ENCODE measurements at regions not wholly inside any gene's neighbourhood (a gene's known extent, or its start where the extent isn't known, plus 50 kb on each side); places are given as distances from the start of the nearest gene placed in this dataset.

DNA sequence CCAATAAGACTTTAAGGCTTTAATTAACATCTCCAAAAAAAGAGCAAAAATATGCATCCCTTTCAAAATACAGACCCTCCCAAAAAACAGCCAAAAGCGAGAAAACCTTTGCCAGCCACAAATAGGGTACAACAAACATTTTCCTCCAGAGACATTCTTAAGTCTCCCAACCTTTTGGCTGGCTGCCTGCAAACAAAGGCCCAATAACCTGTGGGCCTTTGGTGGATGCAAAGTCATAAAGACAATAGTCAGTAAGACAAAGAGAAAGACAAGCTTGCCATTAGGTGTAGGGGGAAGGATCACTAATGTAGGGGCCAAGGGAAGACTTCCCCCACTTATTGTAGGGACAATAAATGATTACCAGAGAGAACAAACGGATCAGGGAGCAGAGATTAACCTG, 215.5 kb upstream of the ZFP42 start:
- no peaks in the 10 kb centered on the region for H3K27me3 ChIP-seq (ENCODE audit: control insufficient read depth, insufficient read depth, low read length)
- intact Hi-C loops (cut with DNase I) = no loop called here
- DNase-seq (no peak), FAIRE-seq (no peak)
- no peak overlapping the region for H3K4me3 ChIP-seq (ENCODE audit: low read length in 3 of 3)
- H3K36me3 ChIP-seq (ENCODE audit: control insufficient read depth in 2 of 3, insufficient read depth in 3 of 3, low read length in 3 of 3) = no peaks in the 10 kb centered on the region
- TF ChIP-seq, protein P1, sequence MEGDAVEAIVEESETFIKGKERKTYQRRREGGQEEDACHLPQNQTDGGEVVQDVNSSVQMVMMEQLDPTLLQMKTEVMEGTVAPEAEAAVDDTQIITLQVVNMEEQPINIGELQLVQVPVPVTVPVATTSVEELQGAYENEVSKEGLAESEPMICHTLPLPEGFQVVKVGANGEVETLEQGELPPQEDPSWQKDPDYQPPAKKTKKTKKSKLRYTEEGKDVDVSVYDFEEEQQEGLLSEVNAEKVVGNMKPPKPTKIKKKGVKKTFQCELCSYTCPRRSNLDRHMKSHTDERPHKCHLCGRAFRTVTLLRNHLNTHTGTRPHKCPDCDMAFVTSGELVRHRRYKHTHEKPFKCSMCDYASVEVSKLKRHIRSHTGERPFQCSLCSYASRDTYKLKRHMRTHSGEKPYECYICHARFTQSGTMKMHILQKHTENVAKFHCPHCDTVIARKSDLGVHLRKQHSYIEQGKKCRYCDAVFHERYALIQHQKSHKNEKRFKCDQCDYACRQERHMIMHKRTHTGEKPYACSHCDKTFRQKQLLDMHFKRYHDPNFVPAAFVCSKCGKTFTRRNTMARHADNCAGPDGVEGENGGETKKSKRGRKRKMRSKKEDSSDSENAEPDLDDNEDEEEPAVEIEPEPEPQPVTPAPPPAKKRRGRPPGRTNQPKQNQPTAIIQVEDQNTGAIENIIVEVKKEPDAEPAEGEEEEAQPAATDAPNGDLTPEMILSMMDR (IDR thresholded peaks at IDR 0.05; ENCODE audit: borderline replicate concordance, extremely low read depth, insufficient read depth) = no peak
- H3K4me1 ChIP-seq (ENCODE audit: control insufficient read depth in 2 of 3, insufficient read depth in 2 of 3, low read depth in 1 of 3, low read length in 3 of 3) = no peaks in the 10 kb centered on the region
- H3K9ac ChIP-seq (ENCODE audit: low read length in 3 of 3) = no peak overlapping the region
- no peak overlapping the region for H3K27ac ChIP-seq (ENCODE audit: low read depth in 2 of 2, low read length in 2 of 2)
- H3K9me3 ChIP-seq (ENCODE audit: control insufficient read depth in 2 of 3, insufficient read depth in 1 of 3, low read length in 3 of 3) = peaks cover 0 to 5% (median 0%) of the 10 kb centered on the region in 3 donors

DNA sequence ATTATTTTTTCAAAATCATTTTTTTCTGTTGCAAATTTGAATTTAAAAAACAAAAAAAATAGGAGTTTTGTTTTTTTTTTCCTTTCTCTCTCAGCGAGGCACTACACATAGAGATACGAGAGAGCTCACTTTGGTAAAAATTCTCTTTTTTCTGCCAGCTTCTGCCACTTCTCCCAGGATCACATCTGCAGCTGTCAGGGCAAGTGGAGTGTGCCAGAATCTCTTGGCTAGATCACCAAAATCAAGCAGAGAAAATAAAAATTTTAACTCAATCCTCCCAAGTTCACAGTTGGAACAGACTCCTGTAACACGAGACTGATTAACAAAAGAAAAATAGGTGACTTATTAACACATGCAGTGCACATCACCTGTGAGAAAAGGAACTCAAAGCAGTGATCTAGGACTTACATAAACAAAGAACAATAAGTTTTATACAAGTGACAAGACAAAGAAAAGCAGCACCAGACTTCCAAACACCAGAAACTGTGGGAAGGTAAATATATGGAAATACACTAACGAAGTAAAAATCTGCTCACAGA, 213.2 kb upstream of the ZFP42 start:
- Histone ChIP-seq H3K9ac (ENCODE audit: low read length in 3 of 3) (no peak overlapping the region), H3K27me3 (ENCODE audit: control insufficient read depth, insufficient read depth, low read length) (no peaks in the 10 kb centered on the region), H3K9me3 (ENCODE audit: control insufficient read depth in 2 of 3, insufficient read depth in 1 of 3, low read length in 3 of 3) (peaks cover 0 to 9% (median 0%) of the 10 kb centered on the region in 3 donors), H3K27ac (ENCODE audit: low read depth in 2 of 2, low read length in 2 of 2) (no peak overlapping the region), H3K36me3 (ENCODE audit: control insufficient read depth in 2 of 3, insufficient read depth in 3 of 3, low read length in 3 of 3) (no peaks in the 10 kb centered on the region), H3K4me3 (ENCODE audit: low read length in 3 of 3) (no peak overlapping the region), H3K4me1 (ENCODE audit: control insufficient read depth in 2 of 3, insufficient read depth in 2 of 3, low read depth in 1 of 3, low read length in 3 of 3) (no peaks in the 10 kb centered on the region)
- TF ChIP-seq, protein P1 (IDR thresholded peaks at IDR 0.05; ENCODE audit: borderline replicate concordance, extremely low read depth, insufficient read depth) = no peak
- DNase-seq (peak in 2 of 5 donors; percentile 25 to 36), FAIRE-seq (no peak)
- intact Hi-C loops (cut with DNase I) = no loop called here

DNA sequence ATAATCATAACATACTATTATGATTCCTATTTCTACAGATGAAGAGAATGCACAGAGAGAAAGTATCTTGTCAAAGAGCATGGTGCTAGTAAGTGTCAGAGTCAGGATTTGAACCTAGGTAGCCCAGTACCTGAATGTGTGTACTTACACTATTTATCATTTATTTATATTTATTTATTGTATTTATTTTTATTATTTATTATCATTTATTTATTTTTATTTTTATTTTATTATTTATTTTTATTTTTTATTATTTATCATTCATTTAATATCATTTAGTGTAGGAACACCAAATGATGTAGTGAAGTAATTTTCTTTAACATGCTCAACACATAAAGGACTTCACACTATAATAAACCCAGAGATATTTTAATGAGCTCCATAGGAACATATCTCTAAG, 209.4 kb upstream of the ZFP42 start:
- DNase-seq = no peak
- no peaks in the 10 kb centered on the region for H3K27me3 ChIP-seq (ENCODE audit: control insufficient read depth, insufficient read depth, low read length)
- FAIRE-seq = peak; percentile 85
- intact Hi-C loops (cut with DNase I) = no loop called here
- no peaks in the 10 kb centered on the region for H3K36me3 ChIP-seq (ENCODE audit: control insufficient read depth in 2 of 3, insufficient read depth in 3 of 3, low read length in 3 of 3)
- H3K4me3 ChIP-seq (ENCODE audit: low read length in 3 of 3) = no peak overlapping the region
- H3K27ac ChIP-seq (ENCODE audit: low read depth in 2 of 2, low read length in 2 of 2) = no peak overlapping the region
- TF ChIP-seq, protein P1 (IDR thresholded peaks at IDR 0.05; ENCODE audit: borderline replicate concordance, extremely low read depth, insufficient read depth) = no peak
- peaks cover 0 to 4% (median 0%) of the 10 kb centered on the region in 3 donors for H3K9me3 ChIP-seq (ENCODE audit: control insufficient read depth in 2 of 3, insufficient read depth in 1 of 3, low read length in 3 of 3)
- no peak overlapping the region for H3K9ac ChIP-seq (ENCODE audit: low read length in 3 of 3)
- H3K4me1 ChIP-seq (ENCODE audit: control insufficient read depth in 2 of 3, insufficient read depth in 2 of 3, low read depth in 1 of 3, low read length in 3 of 3) = no peaks in the 10 kb centered on the region

DNA sequence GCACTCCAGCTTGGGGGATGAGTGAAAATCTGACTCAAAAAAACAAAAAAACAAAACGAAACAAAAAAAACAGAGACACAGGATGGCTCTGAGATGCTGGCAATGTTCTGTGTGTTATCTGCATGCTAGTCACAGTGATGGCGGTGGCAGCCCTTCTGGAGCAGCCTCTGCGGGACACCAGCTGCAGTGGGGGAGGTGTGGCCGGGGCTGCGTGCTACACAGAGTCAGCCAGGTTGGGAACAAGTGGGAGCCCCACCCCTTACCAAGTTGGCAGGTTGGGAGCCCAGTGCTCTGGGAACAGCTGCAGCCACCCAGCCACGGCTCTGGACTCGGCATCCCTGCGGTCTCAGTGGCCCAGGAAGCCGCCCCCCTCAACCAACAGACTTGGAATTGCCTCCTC, 206.5 kb upstream of the ZFP42 start:
- no peaks in the 10 kb centered on the region for H3K36me3 ChIP-seq (ENCODE audit: control insufficient read depth in 2 of 3, insufficient read depth in 3 of 3, low read length in 3 of 3)
- intact Hi-C loops (cut with DNase I) = no loop called here
- FAIRE-seq (no peak), DNase-seq (no peak)
- H3K9me3 ChIP-seq (ENCODE audit: control insufficient read depth in 2 of 3, insufficient read depth in 1 of 3, low read length in 3 of 3) = peaks cover 0 to 4% (median 0%) of the 10 kb centered on the region in 3 donors
- H3K9ac ChIP-seq (ENCODE audit: low read length in 3 of 3) = no peak overlapping the region
- no peaks in the 10 kb centered on the region for H3K4me1 ChIP-seq (ENCODE audit: control insufficient read depth in 2 of 3, insufficient read depth in 2 of 3, low read depth in 1 of 3, low read length in 3 of 3)
- no peak overlapping the region for H3K27ac ChIP-seq (ENCODE audit: low read depth in 2 of 2, low read length in 2 of 2)
- H3K27me3 ChIP-seq (ENCODE audit: control insufficient read depth, insufficient read depth, low read length) = no peaks in the 10 kb centered on the region
- no peak overlapping the region for H3K4me3 ChIP-seq (ENCODE audit: low read length in 3 of 3)
- TF ChIP-seq, protein P1 (IDR thresholded peaks at IDR 0.05; ENCODE audit: borderline replicate concordance, extremely low read depth, insufficient read depth) = no peak

All from kidney (tissue), 13 donors.